Transverse colon (tissue), 4 donors: ENCODE measurements at regions not wholly inside any gene's neighbourhood (a gene's known extent, or its start where the extent isn't known, plus 50 kb on each side); places are given as distances from the start of the nearest gene placed in this dataset.

ENCODE experiments used
- DNase-seq: peaks from one replicate; pipeline ENCODE4 v3.0.0-alpha.2; 2019
- H3K27ac ChIP-seq, 4 donors: fragments of 200-600 bp; sonication (generic); 2 replicates each; pipeline ENCODE4 v1.5.1; 2016 to 2018; ENCODE audit warnings: inconsistent platforms in 4 of 4
- H3K27me3 ChIP-seq: fragments of 200-600 bp; sonication (generic); 2 replicates; pipeline ENCODE4 v1.5.1; 2017; ENCODE audit warnings: inconsistent platforms
- H3K36me3 ChIP-seq, 4 donors: fragments of 200-600 bp; sonication (generic); 2 replicates each; pipeline ENCODE4 v1.5.1; 2017 to 2019; ENCODE audit warnings: inconsistent platforms in 4 of 4
- H3K4me1 ChIP-seq, 4 donors: fragments of 200-600 bp; sonication (generic); 2 replicates each; pipeline ENCODE4 v1.5.1; 2017 to 2020; ENCODE audit warnings: inconsistent platforms in 4 of 4
- H3K4me3 ChIP-seq, 4 donors: fragments of 200-600 bp; sonication (generic); 1 replicate in 1 of 4; 2 replicates in 3 of 4; pipeline versions ENCODE4 v1.5.1 to v1.6.1; 2017 to 2019; ENCODE audit warnings: inconsistent platforms in 4 of 4
- H3K9me3 ChIP-seq, 2 donors: fragments of 200-600 bp; sonication (generic); 2 replicates each; pipeline ENCODE4 v1.5.1; 2017 to 2019; ENCODE audit warnings: inconsistent platforms in 2 of 2
- CTCF ChIP-seq, 5 experiments: fragments of 200-600 bp in 3 of 5; fragments of 450-650 bp in 2 of 5; sonication (generic) in 3 of 5; IDR thresholded peaks; 1 replicate in 2 of 5; 2 replicates in 3 of 5; pipeline ENCODE4 v1.5.1; 2016 to 2017; ENCODE audit warnings: antibody characterized with exemption in 5 of 5, inconsistent platforms in 3 of 5, mild to moderate bottlenecking in 2 of 5, moderate library complexity in 1 of 5
- EP300 ChIP-seq: sonication (generic); formaldehyde crosslinking; IDR thresholded peaks from one replicate; pipeline ENCODE4 v1.6.1; 2017; ENCODE audit warnings: antibody characterized with exemption, low read depth
- POLR2A ChIP-seq: fragments of 450-650 bp; IDR thresholded peaks from one replicate; pipeline ENCODE4 v1.6.1; 2016; ENCODE audit warnings: antibody characterized with exemption, mild to moderate bottlenecking, moderate library complexity
- POLR2AphosphoS5 ChIP-seq, 3 donors: sonication (generic); formaldehyde crosslinking; IDR thresholded peaks; one replicate each; pipeline ENCODE4 v1.6.1; 2016; ENCODE audit warnings: antibody characterized with exemption in 3 of 3
- WGBS, 2 donors: methylation state at CpG; one replicate each; pipeline ENCODE4 v1.1.5; 2018; ENCODE audit warnings: low coverage in 1 of 2; 5-methylcytosine and 5-hydroxymethylcytosine counted together
- in situ Hi-C, 4 donors: fragments of 200-750 bp; cut with MboI; loops; one replicate each; pipeline versions ENCODE4 v1.15.0 to v1.15.1; 2017; ENCODE audit warnings: low sequenced_read_pairs in 3 of 4, low pct_ligation_motif_present in 1 of 4, low pct_unique_long_range_greater_than_20kb in 1 of 4
- intact Hi-C: fragments of 100-400 bp; cut with DNase I; formaldehyde crosslinking; loops from one replicate; pipeline ENCODE4 v1.15.1; 2023; ENCODE audit warnings: low total_unique reads

- in situ Hi-C loops (no loop called here), intact Hi-C loops (no loop called here)
- H3K4me1 ChIP-seq, result no peaks in the 10 kb centered on the region
- no peak for DNase-seq
- H3K36me3 ChIP-seq, result no peaks in the 10 kb centered on the region
- H3K27ac ChIP-seq, result no peak overlapping the region
- 77 to 90% methylated on average over 3 to 8 of the region's 8 CpGs for WGBS, 2 donors
- no peak for TF ChIP-seq EP300
- no peak for TF ChIP-seq POLR2A
- no peak for TF ChIP-seq POLR2AphosphoS5 (IDR thresholded peaks at IDR 0.05)
- TF ChIP-seq CTCF (IDR thresholded peaks at IDR 0.05), result no peak
- H3K4me3 ChIP-seq, result no peak overlapping the region
- H3K9me3 ChIP-seq, result no peaks in the 10 kb centered on the region
- no peaks in the 10 kb centered on the region for H3K27me3 ChIP-seq
Observed at GRCh38 chr9:13992138-13993088, 321.5 kb downstream of the NFIB start.

GRCh38 chr9:13991395-13991794 is 322.5 kb downstream of the NFIB start:
- Histone ChIP-seq H3K36me3 (no peaks in the 10 kb centered on the region), H3K27ac (no peak overlapping the region), H3K4me3 (no peak overlapping the region), H3K9me3 (no peaks in the 10 kb centered on the region), H3K4me1 (no peaks in the 10 kb centered on the region), H3K27me3 (no peaks in the 10 kb centered on the region)
- in situ Hi-C loops (no loop called here), intact Hi-C loops (no loop called here)
- DNase-seq, result no peak
- TF ChIP-seq EP300, result no peak
- no peak for TF ChIP-seq POLR2A
- no peak for TF ChIP-seq CTCF (IDR thresholded peaks at IDR 0.05)
- no peak for TF ChIP-seq POLR2AphosphoS5 (IDR thresholded peaks at IDR 0.05)
- WGBS, 2 donors, result 68 to 100% methylated on average over 1 of the region's 1 CpG

- Histone ChIP-seq H3K27me3 (no peaks in the 10 kb centered on the region), H3K27ac (no peak overlapping the region), H3K9me3 (no peaks in the 10 kb centered on the region), H3K4me1 (no peaks in the 10 kb centered on the region), H3K36me3 (no peaks in the 10 kb centered on the region), H3K4me3 (no peak overlapping the region)
- TF ChIP-seq POLR2AphosphoS5 (IDR thresholded peaks at IDR 0.05), result no peak
- no peak for TF ChIP-seq POLR2A
- TF ChIP-seq EP300, result no peak
- TF ChIP-seq CTCF (IDR thresholded peaks at IDR 0.05), result no peak
- no peak for DNase-seq
- intact Hi-C loops, result no loop called here
- 78 to 85% methylated on average over 2 to 4 of the region's 4 CpGs for WGBS, 2 donors
- in situ Hi-C loops, result no loop called here
Observed at GRCh38 chr9:13990994-13991393, 322.9 kb downstream of the NFIB start.

GRCh38 chr9:13990331-13990730 is 323.6 kb downstream of the NFIB start:
- Histone ChIP-seq H3K4me3 (no peak overlapping the region), H3K36me3 (no peaks in the 10 kb centered on the region), H3K27ac (no peak overlapping the region), H3K27me3 (no peaks in the 10 kb centered on the region), H3K9me3 (no peaks in the 10 kb centered on the region), H3K4me1 (no peaks in the 10 kb centered on the region)
- intact Hi-C loops (no loop called here), in situ Hi-C loops (no loop called here)
- no peak for DNase-seq
- no peak for TF ChIP-seq EP300
- TF ChIP-seq POLR2A, result no peak
- TF ChIP-seq CTCF (IDR thresholded peaks at IDR 0.05), result no peak
- TF ChIP-seq POLR2AphosphoS5 (IDR thresholded peaks at IDR 0.05), result no peak
